SHP77 treated with DMSO at 0.1 percent for 48 hours (cell line): ENCODE measurements at regions not wholly inside any gene's neighbourhood (a gene's known extent, or its start where the extent isn't known, plus 50 kb on each side); places are given as distances from the start of the nearest gene placed in this dataset.

Experiments
- DNase-seq: peaks from one replicate; lab custom pipeline; 2025; lab: John Stamatoyannopoulos, UW

DNA sequence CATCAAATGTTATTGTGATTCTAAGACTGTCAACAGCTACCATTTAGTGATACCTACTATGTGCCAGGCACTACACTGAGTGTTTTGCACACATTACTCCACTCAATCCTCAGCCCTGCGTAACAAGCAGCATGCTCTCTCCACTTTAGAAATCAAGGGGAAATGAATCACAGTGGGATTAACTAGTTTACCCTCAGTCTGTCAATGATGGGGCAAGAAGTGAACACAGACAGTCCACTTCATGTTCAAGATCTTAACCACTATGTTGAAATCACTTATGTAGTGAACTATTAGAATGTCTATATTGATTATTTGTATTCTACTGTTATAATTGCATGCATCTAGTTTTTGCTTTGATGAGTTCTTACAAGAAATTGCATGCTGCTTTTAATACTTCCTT is 165.3 kb downstream of the LTN1 start:
- DNase-seq = no peak

DNA sequence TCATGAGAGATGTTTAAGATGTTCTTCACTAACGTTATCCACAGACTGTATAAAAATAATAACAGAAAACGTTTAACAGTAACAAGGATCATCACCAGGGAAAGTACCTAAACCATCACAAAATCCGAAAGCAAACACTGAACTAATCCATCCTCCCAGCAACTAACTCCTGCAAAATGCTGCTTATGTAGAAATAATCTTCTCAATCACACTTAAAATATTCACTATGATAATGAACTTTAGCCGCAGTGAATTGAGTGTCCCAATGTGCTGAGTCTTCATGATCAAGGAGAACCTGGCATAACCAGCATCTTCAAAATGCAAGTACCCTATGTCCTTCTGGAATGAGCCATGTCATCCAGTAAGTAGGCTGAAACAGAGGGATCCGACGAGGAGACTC is 166.1 kb downstream of the LTN1 start:
- no peak for DNase-seq

DNA sequence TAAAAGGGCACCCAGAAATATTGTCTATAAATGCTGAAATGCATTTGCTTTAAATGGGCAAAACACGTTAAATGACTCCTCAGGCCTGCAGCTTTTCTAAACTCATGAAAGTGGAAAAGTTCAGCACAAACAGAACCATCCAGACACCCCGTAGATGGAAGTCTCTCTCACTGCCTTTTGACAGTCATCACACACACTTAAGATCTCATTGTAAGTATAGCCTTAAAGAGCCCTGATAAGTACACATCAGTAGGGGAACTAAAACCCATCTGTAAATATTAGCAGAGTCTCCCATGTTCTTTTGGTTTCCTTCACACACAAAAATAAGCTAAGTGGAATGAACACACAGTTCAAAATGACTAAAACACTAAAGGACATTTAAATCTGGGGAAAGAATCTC is 166.7 kb downstream of the LTN1 start:
- DNase-seq = no peak

DNA sequence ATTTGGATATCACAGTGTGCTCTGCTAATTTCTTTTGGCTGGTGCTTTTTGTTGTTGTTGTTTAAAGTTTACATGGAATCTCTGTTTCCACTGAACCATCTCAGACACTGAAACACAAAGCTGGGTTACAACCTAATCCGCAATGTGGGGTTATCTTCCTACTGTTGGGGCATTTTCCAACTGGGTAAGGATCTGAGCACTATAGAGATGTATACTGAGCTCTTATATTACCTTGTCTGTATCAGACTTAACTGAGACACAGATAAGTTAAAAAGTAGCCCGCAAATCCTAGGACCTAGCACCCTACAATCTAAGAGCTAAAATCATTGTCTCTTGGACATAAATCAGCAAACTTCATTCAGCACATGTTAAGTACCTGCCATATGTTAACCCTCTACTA is 169.2 kb downstream of the LTN1 start:
- DNase-seq = no peak

DNA sequence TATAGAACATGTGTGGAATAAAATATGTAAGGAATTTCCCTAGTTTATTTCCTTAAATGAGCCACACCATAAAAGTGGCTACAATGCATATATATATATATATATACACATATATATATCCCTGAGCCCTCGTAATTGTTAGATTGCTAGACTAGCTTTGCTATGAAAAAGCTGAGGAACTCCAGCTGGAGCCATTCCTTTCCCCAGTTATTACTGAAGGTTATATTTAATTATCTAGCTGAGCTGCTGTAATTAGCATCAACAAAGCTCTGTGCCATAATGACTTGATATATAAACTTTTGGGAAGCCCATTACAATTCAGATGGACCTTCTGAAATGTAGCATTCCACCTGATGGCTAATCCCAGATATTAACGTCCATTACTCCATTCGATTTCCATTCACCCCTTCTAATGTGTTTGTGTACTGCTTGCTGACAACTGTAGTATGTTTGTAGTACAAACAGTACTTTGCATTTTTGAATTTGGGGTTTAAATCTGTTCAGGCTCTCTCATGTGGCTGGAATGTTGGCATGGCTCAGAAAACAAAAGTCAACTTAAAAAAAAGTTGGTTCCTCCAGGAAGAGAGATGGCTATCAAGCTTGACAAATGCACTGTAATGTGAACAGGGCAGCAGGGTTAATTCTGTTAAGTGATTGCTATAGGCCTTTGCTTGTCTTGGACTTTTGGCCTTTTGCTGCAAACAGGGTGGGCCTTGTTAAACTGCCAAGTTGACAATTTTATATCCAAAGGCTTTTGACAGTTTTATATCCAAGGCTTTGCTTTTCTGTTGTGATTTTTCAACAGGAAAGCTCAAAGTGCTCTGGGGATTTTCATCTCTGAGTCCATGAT is 170.0 kb downstream of the LTN1 start:
- DNase-seq = no peak

DNA sequence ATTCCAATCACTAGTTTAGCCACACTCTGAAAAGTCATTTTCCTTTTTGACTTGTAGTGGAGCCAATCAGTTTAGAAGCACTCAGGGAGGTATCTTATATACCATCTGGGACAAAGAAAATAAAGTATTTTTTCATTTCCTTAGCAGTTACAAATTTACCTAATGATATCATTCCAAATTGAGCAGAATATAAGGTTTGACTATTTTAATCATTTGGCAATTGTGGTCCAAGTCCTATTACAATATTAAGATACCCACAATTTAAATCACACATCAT is 170.6 kb downstream of the LTN1 start:
- no peak for DNase-seq

DNA sequence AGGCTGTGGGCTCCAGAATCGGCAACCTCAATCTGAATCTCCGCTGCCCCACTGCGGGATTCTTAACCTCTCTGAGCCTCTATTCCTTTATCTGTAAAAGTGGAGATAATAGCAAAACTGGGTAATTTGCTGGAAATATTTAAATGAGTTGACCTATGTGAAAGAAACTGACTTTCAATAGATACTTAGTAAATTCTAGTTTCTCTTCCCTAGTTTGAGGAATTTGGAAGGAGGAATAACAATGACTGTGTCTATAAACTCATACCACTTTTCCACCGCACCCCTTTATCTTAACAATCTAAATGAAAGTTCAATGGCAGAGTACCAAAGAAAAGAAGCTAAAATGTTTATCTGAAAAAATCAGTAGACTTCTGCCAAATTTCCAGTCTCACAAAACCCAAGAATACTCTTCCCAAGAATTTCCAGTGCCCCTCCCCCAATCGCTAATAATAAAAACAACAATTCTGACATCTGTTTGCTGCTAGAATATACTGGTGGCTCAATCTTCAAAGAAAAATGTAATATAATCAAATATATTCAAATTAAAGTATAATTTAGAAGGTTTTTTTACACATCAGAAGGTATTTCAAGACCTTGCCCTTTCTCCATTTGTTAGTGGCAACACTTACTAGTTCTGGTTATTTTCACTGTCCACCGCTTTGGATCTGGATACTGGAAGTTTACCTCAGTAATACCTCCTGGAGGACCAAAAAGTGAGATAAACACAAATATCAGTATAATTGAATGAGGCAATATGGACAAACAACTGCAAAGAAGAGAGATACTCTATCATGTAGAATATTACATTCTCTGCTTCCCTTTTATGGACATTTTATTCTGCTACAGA is 171.2 kb downstream of the LTN1 start:
- no peak for DNase-seq

DNA sequence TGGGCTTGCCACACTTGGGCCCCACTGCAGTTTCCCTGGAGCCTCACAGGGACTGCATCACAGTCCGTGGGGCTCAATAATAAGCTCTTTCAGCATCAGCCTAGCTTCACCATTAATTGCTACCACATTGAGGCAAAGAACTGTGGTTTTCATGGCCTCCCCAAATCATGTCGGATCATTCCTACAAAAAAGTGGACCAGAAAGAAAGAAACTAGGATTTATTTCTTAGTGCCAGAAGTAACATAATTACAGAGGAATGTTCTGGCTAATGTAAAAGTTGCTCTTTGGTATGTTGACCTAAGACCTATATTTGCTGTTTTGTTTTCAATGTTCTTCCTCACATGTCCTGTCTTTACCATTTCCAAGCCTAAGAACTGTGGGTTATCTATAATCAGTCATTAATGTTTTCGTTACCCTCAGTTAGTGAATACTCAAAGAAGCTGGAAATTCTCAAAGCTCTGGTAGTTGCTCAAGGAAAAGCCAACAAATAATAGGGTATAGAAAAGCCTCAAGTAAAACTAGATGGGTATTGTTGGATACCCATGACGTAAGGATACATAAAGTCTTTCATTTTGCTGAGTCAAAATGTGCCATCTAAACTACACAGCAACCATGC is 173.9 kb downstream of the LTN1 start:
- no peak for DNase-seq

DNA sequence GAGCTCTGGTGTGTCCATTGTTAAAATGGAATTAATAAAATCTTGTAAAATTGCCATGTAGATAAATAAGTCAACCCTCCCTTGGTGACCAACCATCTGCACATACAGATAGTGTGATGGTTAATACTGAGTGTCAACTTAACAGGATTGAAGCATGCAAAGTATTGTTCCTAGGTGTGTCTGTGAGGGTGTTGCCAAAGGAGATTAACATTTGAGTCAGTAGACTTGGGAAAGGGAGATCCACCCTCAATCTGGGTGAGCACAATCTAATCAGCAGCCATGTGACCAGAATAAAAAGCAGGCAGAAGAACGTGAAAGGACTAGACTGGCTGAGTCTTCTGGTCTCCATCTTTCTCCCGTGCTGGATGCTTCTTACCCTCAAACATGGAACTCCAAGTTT is 174.8 kb downstream of the LTN1 start:
- DNase-seq = no peak

DNA sequence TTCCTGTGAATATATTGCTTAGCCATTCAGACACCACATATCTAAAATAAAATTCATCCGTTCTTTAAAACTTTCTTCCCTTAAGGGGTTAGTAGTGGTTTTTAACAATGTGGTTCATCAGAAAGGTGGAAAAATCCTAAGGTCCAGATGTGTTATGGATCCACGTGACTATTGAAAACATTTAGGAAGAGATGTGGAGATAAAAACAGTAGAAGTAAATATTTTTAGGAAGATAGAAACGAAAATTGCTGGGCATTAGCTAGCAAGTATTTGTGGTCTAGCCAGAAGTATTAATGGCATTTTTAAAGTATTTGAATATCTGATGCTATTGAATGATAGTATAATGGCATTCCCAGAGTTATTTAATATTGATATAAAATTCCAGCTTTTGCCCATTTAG is 180.8 kb downstream of the LTN1 start:
- no peak for DNase-seq

DNA sequence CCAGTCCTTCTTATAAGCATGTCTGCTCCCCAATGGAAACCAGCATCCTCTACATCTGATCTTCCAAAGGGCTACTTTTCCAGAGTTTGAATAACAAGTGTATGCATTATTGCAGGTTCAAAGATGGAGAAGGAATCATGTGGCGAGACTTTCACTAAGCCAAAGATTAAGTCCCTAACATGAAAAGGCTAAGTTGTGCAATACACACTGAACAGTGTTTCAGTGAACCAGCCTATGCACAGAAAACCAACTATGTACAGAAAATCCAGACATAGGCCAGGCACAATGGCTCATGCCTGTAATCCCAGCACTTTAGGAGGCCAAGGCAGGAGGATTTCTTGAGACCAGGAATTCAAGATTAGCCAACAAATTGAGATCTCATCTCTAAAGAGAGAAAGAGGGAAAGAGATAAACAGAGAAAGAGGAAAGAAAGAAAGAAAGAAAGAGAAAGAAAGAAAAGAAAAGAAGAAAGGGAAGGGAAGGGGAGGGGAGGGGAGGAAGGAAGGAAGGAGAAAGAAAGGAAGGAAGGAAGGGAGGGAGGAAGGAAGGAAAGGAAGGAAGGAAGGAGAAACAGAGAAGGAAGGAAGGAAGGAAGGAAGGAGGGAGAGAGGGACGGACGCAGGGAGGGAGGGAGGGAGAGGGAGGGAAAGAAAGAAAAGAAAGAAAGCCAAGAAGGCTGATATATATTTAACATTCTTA is 181.7 kb downstream of the LTN1 start:
- no peak for DNase-seq

DNA sequence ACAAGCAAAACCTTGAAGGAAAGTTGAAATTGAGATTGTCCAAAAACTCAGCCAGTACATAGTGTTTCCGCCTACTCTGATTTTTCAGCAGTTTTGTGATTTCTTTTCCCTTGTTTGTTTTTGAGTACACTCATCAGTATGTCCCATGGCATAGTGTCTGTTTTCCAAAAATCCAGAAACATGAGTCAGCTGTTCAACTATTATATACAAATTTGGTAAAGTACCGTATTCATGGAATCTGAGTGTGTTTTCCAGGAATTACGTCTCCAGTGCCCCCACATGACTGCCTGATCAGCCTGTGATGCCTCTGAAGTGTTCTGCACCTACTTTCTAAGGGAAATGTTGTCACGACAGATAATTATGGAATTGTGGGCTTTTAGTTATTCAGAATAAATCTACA is 186.8 kb downstream of the LTN1 start:
- DNase-seq = no peak

DNA sequence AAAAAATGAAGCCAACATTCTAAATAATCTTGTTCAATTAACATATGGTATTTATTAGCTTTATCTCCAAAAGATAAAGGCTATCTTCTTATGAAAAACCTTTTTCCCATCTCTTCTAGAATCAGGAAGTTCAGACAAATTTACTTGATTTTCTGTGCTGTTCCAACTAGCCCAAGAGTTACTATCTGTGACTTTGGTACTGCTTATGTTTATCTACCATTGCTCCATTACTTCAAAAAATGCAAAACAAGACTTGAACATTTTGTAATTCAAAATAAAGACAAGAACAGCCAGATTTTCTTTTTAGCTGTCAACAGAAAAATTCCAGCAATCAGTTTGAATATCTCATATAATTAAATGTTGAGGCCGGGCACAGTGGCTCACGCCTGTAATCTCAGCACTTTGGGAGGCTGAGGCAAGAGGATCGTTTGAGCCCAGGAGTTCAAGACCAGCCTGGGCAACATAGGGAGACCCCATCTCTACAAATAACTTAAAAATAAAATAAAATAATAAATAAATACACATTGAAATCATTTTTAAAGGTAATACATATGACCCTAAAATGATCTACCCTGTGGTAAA is 188.5 kb downstream of the LTN1 start:
- no peak for DNase-seq

DNA sequence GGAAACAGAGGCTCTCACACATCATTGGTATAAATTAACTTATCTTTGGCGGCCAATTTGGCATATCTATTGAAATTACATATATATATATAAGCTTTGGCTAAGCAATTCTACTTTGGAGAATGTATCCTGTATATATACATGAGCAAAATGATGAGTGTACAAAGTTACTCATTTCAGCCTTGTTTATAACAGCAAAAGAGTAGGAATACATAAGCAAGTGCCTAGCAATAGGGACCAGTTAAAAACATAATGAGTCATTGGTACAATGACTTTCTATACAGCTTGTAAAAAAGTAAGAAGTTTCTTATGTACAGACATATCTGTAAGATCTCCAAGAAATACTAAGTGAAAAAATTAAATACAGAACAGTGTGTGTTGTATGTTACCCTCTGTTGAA is 190.8 kb downstream of the LTN1 start:
- no peak for DNase-seq

DNA sequence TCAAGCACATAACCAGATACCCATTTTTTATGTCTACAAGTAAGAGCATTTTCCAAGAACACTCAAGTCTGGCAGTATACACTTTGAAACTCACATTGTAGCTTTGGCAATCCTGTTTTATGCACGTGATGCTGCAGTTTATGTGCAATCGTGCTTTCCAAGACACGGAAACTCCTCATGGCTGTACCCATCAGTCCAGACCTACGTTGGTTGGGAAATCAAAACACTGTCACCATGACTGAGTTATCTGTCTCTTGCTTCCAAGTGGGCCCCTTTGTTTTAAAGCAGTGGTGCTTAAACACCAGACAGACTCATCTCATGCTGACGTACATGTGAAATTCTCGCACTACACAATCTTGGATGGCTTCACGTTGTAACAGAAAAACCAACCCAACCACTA is 192.8 kb downstream of the LTN1 start:
- no peak for DNase-seq

DNA sequence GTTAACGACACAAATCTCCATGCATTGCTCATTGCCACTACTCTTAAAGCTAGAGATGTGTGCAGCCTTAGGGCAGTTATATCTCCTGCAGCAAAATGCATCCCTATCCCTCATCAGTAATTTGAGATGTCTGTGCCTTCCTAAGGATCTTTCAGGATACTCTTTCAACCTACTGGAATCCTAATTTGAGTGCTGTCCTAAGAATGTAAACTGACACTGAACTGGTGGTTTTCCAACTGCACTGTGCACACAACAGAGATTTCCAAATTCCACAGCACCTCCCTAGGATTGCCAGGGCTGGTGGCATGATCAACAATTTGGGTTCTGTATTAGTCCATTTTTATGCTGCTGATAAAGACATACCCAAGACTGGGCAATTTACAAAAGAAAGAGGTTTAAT is 193.9 kb downstream of the LTN1 start:
- DNase-seq = no peak

DNA sequence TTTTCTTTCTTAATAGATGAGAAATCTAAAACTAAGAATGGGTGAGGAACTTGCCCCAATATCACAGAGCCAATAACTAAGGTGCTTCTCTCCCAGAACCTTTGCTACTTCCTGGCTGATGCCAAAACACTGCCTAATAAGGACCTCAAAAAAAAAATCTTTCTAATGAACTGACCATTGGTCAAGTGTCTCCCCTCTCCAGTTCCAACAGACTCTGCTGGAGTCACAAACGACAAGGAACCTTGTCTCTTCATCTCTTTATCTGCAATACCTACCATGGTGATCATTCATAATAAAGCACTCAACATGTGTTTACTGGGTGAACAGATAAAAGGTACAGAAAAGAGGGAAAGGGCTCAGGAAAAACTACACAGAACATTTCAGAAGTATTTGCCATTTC is 197.4 kb downstream of the LTN1 start:
- no peak for DNase-seq

DNA sequence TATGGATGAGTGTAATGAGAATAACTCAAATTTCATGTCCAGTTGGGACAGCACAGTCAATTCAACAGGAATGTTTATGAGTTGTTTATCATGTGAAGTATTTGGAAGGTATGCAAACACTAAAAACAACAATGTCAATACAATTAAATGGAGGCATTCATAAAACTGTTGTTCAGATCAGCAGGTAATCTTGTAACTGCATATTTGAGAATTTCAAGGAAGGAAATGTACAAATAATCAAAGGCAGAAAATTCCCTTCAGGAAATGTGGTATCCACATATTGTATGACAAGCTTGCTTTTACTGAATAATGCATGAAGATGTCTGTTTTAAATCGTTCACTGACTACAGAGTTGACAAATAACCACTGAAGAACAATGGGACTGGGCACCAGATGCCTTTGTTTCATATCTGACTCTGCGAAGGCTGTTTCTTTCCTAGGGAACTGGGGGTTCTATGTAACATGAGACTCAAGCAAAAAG is 198.3 kb downstream of the LTN1 start:
- DNase-seq = no peak

DNA sequence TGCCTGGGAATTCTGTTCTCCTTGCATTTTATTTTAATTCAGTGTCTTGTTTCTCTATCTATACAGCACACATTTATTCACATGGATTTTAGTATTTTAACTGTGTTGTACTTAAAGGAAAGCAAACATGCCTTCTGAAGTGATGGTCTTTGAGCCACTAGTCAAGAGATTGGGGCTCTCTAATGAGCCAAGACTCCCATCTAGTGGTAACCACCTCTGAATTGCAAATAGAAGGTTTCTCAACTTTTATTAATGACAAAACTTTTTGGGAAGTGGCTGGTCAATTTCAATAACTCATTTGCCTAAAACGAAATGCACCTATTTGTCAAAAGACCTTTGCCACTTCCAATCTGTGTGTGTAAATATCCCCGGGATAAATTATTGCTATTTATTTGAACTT is 199.6 kb downstream of the LTN1 start:
- no peak for DNase-seq

DNA sequence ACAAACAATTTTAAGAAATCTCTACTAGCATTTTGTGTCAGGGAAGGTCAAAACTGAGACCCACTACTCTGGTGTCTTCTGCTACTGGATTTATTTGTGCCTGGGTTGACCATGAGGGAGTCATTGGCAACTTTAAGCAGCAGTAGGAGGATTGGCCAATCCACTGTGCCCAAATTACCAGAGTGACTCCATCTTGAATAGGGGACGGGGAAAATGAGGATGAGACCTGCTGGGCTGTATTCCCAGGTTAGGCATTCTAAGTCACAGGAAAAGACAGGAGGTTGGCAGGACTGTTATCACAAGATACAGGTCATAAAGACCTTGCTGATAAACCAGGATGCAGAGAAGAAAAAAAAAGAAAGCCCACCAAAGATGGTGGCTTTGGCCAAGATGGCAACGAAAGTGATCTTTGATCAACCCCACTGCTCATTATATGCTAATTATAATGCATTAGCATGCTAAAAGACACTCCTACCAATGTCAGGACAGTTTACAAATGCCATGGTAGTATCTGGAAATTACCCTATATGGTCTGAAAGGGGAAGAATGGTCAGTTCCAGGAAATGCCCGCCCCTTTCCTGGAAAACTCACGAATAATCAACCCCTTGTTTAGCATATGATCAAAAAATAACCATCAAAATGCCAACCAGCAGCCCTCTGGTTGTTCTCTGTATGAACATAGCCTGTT is 200.9 kb downstream of the LTN1 start:
- no peak for DNase-seq

DNA sequence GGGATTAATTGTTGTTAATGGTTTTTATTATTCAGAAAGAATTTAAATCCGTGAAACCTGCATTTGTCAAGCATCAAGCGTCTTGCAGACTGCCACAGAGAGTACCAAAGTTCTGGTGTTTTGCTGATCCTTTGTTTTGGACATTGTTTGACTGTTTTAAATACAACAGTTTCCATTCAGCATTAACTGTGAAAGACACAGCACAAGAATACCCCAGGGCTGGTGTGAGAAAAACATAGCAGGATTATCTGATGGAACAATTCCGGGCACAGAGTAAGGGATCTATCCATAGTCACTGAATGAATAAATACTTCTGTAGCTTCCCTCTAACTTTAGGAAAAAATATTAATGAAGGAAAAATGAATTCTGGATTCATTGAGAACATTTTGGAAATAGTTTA is 202.3 kb downstream of the LTN1 start:
- DNase-seq = no peak

DNA sequence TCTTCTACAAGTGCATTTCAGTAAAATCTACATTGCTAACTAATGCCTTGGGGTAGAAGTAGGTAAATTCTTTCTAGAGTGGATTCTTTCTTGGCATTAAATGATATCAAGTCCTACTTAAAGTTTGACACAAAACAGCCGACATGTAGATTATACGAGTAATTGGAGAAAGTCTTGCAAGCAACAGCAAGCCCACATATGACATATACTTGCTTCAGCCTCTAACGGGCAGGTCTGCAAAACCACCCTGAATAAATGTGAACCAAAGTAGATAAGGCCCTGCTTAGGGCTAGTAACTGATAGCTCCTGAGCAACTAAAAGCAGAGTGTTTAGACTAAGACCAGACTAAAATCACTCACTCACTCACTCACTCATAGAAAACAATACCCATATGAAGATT is 203.2 kb downstream of the LTN1 start:
- no peak for DNase-seq
